ENCODE measurements at regions not wholly inside any gene's neighbourhood (a gene's known extent, or its start where the extent isn't known, plus 50 kb on each side); places are given as distances from the start of the nearest gene placed in this dataset.

DNA sequence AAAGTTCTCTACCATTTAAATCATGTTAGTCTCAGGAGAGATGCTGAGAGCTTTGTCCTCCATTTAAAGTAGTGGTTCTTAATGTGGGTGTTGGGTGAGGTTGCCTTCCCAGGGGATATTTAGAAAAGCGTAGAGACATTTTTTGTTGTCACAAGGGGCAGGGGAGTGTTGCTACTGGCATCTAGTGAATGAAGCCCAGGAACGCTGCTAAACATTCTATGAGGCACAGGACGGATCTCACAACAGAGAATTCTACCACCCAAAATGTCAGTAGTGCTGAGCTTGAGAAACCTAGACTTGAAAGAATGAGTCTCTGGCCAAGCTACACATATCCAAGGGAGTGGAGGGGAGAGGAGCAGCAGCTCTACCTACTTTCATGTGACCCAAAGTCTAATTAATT, 60.7 kb upstream of the CTNNB1 start:
- H3K4me2 ChIP-seq (ENCODE audit: insufficient read depth, low read length): no peak overlapping the region
- FAIRE-seq (peak; percentile 11), DNase-seq (ENCODE audit: extremely low read depth in 1 of 4, low spot score in 3 of 4) (no peak), ATAC-seq (no peak)
- H3K27ac ChIP-seq (ENCODE audit: extremely low read depth, low read depth, low read length): no peak overlapping the region
- ChIA-PET CTCF (ENCODE audit: low intra/inter-chr PET ratio) (no interaction called here), POLR2A (interaction anchor here (0.6 to 1.4 kb wide), 3 partner anchors 9 to 461 kb away, joined by 3 to 7 read pairs (median 4); partner anchors contain the start of gene CTNNB1)
- H3K9me3 ChIP-seq (replicated peaks; ENCODE audit: control insufficient read depth, insufficient read depth, low read depth, low read length): no peaks in the 10 kb centered on the region
- no peak overlapping the region for H2AFZ ChIP-seq (ENCODE audit: low read depth, low read length)
- intact Hi-C loops (cut with micrococcal nuclease): no loop called here
- H3K79me2 ChIP-seq (ENCODE audit: control insufficient read depth, insufficient read depth, low read length): no peaks in the 10 kb centered on the region
- H3K36me3 ChIP-seq (ENCODE audit: control insufficient read depth, insufficient read depth, low read length): no peaks in the 10 kb centered on the region
- H3K9me1 ChIP-seq (ENCODE audit: control insufficient read depth, insufficient read depth, low read length): no peaks in the 10 kb centered on the region
- H3K27me3 ChIP-seq (ENCODE audit: control insufficient read depth in 2 of 2, insufficient read depth in 2 of 2, low read length in 2 of 2): peaks cover 9 to 20% of the 10 kb centered on the region in 2 experiments; a peak in 3 of 5 replicates
- TF ChIP-seq SIX5 (IDR thresholded peaks at IDR 0.05; ENCODE audit: borderline replicate concordance in 1 of 2, insufficient read depth in 1 of 2, low read depth in 1 of 2, low read length in 2 of 2) (no peak), CAMTA2 (CRISPR knock-in tag; conservative IDR thresholded peaks at IDR 0.05) (no peak), ATF1 (CRISPR knock-in tag; IDR thresholded peaks at IDR 0.05) (no peak), ATF1 (tag; IDR thresholded peaks at IDR 0.05) (no peak), PRPF4 (IDR thresholded peaks at IDR 0.05; ENCODE audit: insufficient read depth, low read depth, low read length, poor library complexity, severe bottlenecking) (no peak), RBM22 (IDR thresholded peaks at IDR 0.05; ENCODE audit: low read depth, low read length, poor library complexity, severe bottlenecking) (no peak), U2AF1 (optimal IDR thresholded peaks at IDR 0.05; ENCODE audit: low read depth, low read length) (no peak), ZNF707 (CRISPR knock-in tag; conservative IDR thresholded peaks at IDR 0.05) (no peak)
- TF ChIP-seq, protein P1, sequence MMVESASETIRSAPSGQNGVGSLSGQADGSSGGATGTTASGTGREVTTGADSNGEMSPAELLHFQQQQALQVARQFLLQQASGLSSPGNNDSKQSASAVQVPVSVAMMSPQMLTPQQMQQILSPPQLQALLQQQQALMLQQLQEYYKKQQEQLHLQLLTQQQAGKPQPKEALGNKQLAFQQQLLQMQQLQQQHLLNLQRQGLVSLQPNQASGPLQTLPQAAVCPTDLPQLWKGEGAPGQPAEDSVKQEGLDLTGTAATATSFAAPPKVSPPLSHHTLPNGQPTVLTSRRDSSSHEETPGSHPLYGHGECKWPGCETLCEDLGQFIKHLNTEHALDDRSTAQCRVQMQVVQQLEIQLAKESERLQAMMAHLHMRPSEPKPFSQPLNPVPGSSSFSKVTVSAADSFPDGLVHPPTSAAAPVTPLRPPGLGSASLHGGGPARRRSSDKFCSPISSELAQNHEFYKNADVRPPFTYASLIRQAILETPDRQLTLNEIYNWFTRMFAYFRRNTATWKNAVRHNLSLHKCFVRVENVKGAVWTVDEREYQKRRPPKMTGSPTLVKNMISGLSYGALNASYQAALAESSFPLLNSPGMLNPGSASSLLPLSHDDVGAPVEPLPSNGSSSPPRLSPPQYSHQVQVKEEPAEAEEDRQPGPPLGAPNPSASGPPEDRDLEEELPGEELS (CRISPR knock-in tag; IDR thresholded peaks at IDR 0.05; ENCODE audit: borderline replicate concordance): no peak
- TF ChIP-seq, protein P2, sequence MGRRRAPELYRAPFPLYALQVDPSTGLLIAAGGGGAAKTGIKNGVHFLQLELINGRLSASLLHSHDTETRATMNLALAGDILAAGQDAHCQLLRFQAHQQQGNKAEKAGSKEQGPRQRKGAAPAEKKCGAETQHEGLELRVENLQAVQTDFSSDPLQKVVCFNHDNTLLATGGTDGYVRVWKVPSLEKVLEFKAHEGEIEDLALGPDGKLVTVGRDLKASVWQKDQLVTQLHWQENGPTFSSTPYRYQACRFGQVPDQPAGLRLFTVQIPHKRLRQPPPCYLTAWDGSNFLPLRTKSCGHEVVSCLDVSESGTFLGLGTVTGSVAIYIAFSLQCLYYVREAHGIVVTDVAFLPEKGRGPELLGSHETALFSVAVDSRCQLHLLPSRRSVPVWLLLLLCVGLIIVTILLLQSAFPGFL (CRISPR knock-in tag; IDR thresholded peaks at IDR 0.05): no peak
- TF ChIP-seq, protein P3, sequence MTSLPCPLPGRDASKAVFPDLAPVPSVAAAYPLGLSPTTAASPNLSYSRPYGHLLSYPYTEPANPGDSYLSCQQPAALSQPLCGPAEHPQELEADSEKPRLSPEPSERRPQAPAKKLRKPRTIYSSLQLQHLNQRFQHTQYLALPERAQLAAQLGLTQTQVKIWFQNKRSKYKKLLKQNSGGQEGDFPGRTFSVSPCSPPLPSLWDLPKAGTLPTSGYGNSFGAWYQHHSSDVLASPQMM (CRISPR knock-in tag; IDR thresholded peaks at IDR 0.05): no peak
- TF ChIP-seq, protein P4, sequence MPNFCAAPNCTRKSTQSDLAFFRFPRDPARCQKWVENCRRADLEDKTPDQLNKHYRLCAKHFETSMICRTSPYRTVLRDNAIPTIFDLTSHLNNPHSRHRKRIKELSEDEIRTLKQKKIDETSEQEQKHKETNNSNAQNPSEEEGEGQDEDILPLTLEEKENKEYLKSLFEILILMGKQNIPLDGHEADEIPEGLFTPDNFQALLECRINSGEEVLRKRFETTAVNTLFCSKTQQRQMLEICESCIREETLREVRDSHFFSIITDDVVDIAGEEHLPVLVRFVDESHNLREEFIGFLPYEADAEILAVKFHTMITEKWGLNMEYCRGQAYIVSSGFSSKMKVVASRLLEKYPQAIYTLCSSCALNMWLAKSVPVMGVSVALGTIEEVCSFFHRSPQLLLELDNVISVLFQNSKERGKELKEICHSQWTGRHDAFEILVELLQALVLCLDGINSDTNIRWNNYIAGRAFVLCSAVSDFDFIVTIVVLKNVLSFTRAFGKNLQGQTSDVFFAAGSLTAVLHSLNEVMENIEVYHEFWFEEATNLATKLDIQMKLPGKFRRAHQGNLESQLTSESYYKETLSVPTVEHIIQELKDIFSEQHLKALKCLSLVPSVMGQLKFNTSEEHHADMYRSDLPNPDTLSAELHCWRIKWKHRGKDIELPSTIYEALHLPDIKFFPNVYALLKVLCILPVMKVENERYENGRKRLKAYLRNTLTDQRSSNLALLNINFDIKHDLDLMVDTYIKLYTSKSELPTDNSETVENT (CRISPR knock-in tag; IDR thresholded peaks at IDR 0.05): no peak
- TF ChIP-seq, protein P5, sequence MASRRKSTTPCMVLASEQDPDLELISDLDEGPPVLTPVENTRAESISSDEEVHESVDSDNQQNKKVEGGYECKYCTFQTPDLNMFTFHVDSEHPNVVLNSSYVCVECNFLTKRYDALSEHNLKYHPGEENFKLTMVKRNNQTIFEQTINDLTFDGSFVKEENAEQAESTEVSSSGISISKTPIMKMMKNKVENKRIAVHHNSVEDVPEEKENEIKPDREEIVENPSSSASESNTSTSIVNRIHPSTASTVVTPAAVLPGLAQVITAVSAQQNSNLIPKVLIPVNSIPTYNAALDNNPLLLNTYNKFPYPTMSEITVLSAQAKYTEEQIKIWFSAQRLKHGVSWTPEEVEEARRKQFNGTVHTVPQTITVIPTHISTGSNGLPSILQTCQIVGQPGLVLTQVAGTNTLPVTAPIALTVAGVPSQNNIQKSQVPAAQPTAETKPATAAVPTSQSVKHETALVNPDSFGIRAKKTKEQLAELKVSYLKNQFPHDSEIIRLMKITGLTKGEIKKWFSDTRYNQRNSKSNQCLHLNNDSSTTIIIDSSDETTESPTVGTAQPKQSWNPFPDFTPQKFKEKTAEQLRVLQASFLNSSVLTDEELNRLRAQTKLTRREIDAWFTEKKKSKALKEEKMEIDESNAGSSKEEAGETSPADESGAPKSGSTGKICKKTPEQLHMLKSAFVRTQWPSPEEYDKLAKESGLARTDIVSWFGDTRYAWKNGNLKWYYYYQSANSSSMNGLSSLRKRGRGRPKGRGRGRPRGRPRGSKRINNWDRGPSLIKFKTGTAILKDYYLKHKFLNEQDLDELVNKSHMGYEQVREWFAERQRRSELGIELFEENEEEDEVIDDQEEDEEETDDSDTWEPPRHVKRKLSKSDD (conservative IDR thresholded peaks at IDR 0.05; ENCODE audit: low read length): no peak
- H3K9ac ChIP-seq (ENCODE audit: insufficient read depth in 1 of 2, low read depth in 2 of 2, low read length in 2 of 2): no peak overlapping the region
- H3K4me1 ChIP-seq (replicated peaks in 1 of 2; ENCODE audit: control insufficient read depth in 2 of 2, insufficient read depth in 2 of 2, low read length in 2 of 2): no peaks in the 10 kb centered on the region
- in situ Hi-C loops (cut with MboI): no loop called here
- H4K20me1 ChIP-seq (replicated peaks; ENCODE audit: control insufficient read depth, insufficient read depth, low read length): no peaks in the 10 kb centered on the region
- BruUV-seq (replicated peaks): no TSS peak
- 2% methylated on average over 3 of the region's 3 CpGs for WGBS (ENCODE audit: insufficient coverage, low coverage, missing lambda C conversion rate)
- H3K4me3 ChIP-seq: no peak overlapping the region
